GM12891 (cell line): ENCODE measurements at regions not wholly inside any gene's neighbourhood (a gene's known extent, or its start where the extent isn't known, plus 50 kb on each side); places are given as distances from the start of the nearest gene placed in this dataset.

Experiments
- POLR2A ChIP-seq: IDR thresholded peaks from 2 replicates; pipeline ENCODE4 v1.6.1; 2011; ENCODE audit warnings: low read depth, low read length, control low read depth
- POLR2AphosphoS5 ChIP-seq: IDR thresholded peaks from 2 replicates; pipeline ENCODE4 v1.6.1; 2011; ENCODE audit warnings: low read depth, low read length, control low read depth
- SPI1 ChIP-seq: IDR thresholded peaks from 2 replicates; pipeline ENCODE4 v1.6.1; 2011; ENCODE audit warnings: low read depth, low read length, control low read depth

GRCh38 chr7:68133045-68133444 lies 1136.4 kb downstream of the TYW1 start:
- TF ChIP-seq POLR2A (no peak), POLR2AphosphoS5 (no peak), SPI1 (no peak)
